ENCODE measurements at regions not wholly inside any gene's neighbourhood (a gene's known extent, or its start where the extent isn't known, plus 50 kb on each side); places are given as distances from the start of the nearest gene placed in this dataset.

GRCh38 chr13:111862836-111863815, 203.8 kb upstream of the SOX1 start:
- TF ChIP-seq CTCF (IDR thresholded peaks at IDR 0.05), result no peak
- no peak for TF ChIP-seq POLR2A (IDR thresholded peaks at IDR 0.05)

Data from thyroid gland (tissue), 4 donors.